DMS53 treated with DMSO at 0.1 percent for 48 hours (cell line): ENCODE measurements at regions not wholly inside any gene's neighbourhood (a gene's known extent, or its start where the extent isn't known, plus 50 kb on each side); places are given as distances from the start of the nearest gene placed in this dataset.

ENCODE experiments used
- DNase-seq: peaks from one replicate; lab custom pipeline; 2025; ENCODE audit not compliant: unreplicated experiment; lab: John Stamatoyannopoulos, UW

GRCh38 chr11:15758857-15759465 lies 597.4 kb downstream of the SOX6 start:
- no peak for DNase-seq

GRCh38 chr11:15761235-15761634 lies 595.1 kb downstream of the SOX6 start:
- DNase-seq = no peak

GRCh38 chr11:15764326-15764725 lies 592.0 kb downstream of the SOX6 start:
- no peak for DNase-seq

- no peak for DNase-seq
Observed at GRCh38 chr11:15764948-15765347, 591.4 kb downstream of the SOX6 start.

GRCh38 chr11:15765530-15765929 lies 590.8 kb downstream of the SOX6 start:
- DNase-seq = no peak

- no peak for DNase-seq
Observed at GRCh38 chr11:15768321-15768720, 588.0 kb downstream of the SOX6 start.

GRCh38 chr11:15769203-15769602 lies 587.1 kb downstream of the SOX6 start:
- DNase-seq = peak; percentile 36

- no peak for DNase-seq
Observed at GRCh38 chr11:15770798-15771414, 585.4 kb downstream of the SOX6 start.

- DNase-seq = no peak
Observed at GRCh38 chr11:15772547-15772946, 583.8 kb downstream of the SOX6 start.

GRCh38 chr11:15772981-15773380 lies 583.4 kb downstream of the SOX6 start:
- DNase-seq = no peak

GRCh38 chr11:15773476-15774387 lies 582.6 kb downstream of the SOX6 start:
- DNase-seq = no peak

- no peak for DNase-seq
Observed at GRCh38 chr11:15774388-15774939, 581.9 kb downstream of the SOX6 start.

- DNase-seq = no peak
Observed at GRCh38 chr11:15775015-15775541, 581.3 kb downstream of the SOX6 start.

- DNase-seq = no peak
Observed at GRCh38 chr11:15775797-15776196, 580.5 kb downstream of the SOX6 start.

- DNase-seq = no peak
Observed at GRCh38 chr11:15776366-15776765, 580.0 kb downstream of the SOX6 start.

GRCh38 chr11:15779518-15779917 lies 576.8 kb downstream of the SOX6 start:
- DNase-seq = no peak

- no peak for DNase-seq
Observed at GRCh38 chr11:15780382-15780781, 576.0 kb downstream of the SOX6 start.

- no peak for DNase-seq
Observed at GRCh38 chr11:15780837-15781236, 575.5 kb downstream of the SOX6 start.

- DNase-seq = no peak
Observed at GRCh38 chr11:15783619-15784018, 572.7 kb downstream of the SOX6 start.

GRCh38 chr11:15793043-15793996 lies 563.0 kb downstream of the SOX6 start:
- no peak for DNase-seq
